ENCODE measurements at regions not wholly inside any gene's neighbourhood (a gene's known extent, or its start where the extent isn't known, plus 50 kb on each side); places are given as distances from the start of the nearest gene placed in this dataset.

DNA sequence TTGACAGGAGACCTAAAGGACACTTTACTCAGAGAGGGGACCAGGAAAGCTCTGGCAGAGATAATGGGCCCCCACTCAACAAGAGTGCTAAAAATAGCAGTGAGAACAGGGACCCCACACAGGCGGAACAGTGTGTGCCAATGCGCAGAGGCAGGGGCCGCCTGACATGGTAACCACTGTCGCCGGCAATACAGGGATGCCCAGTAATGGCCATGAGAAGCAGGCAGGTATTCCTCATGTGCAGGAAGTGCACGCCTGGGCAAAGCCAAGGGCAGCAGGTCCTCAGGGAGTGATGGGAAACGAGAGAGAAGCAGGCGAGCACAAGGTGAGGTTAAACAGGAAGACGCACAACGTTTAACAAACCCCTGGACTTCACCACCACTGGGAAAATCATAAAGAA is 757.1 kb downstream of the LIG4 start:
- Histone ChIP-seq H3K27ac (no peak overlapping the region), H3K4me3 (no peak overlapping the region), H3K36me3 (no peaks in the 10 kb centered on the region), H3K9me3 (peaks cover 0 to 14% (median 1%) of the 10 kb centered on the region in 12 donors), H3K4me1 (no peaks in the 10 kb centered on the region), H3K27me3 (no peaks in the 10 kb centered on the region)
- DNase-seq (no peak), ATAC-seq (no peak)
- TF ChIP-seq POLR2A (IDR thresholded peaks at IDR 0.05) (no peak), CTCF (IDR thresholded peaks at IDR 0.05) (no peak)
- WGBS, 4 donors = 64 to 76% (median 70%) methylated on average over 10 of the region's 10 CpGs
- intact Hi-C loops (cut with DNase I) = no loop called here

- no peak overlapping the region for H3K4me3 ChIP-seq
- H3K27me3 ChIP-seq = no peaks in the 10 kb centered on the region
- intact Hi-C loops (cut with DNase I) = no loop called here
- H3K27ac ChIP-seq = no peak overlapping the region
- no peak for TF ChIP-seq CTCF (IDR thresholded peaks at IDR 0.05)
- TF ChIP-seq POLR2A (IDR thresholded peaks at IDR 0.05) = no peak
- no peak for ATAC-seq
- H3K36me3 ChIP-seq = no peaks in the 10 kb centered on the region
- peaks cover 0 to 20% (median 1%) of the 10 kb centered on the region in 12 donors for H3K9me3 ChIP-seq
- no peak for DNase-seq
- 31 to 40% (median 34%) methylated on average over 2 of the region's 2 CpGs for WGBS, 4 donors
- no peaks in the 10 kb centered on the region for H3K4me1 ChIP-seq
Measured at GRCh38 chr13:107457686-107458085, 757.6 kb downstream of the LIG4 start.

DNA sequence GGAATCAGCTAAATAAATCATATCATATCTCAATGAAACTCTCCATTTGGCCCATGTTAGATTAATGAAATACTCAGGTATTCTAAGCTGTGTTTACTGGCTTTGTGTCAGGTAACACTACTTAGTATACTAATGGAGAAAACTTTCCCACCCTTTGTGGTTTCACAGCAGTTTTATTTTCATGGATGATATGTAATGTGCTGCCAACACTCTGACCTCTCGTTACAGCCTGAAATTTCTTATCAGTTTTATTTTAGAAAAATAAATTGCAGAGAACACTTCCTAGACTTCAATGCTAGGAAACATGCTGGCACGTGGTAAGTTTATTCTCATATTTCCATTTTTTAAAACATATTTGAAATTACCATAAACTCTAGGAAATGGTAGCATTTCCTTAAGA is 758.9 kb downstream of the LIG4 start:
- Histone ChIP-seq H3K4me3 (no peak overlapping the region), H3K9me3 (peaks cover 0 to 20% (median 1%) of the 10 kb centered on the region in 12 donors), H3K4me1 (peaks cover 0 to 5% (median 0%) of the 10 kb centered on the region in 12 donors), H3K27me3 (no peaks in the 10 kb centered on the region), H3K36me3 (no peaks in the 10 kb centered on the region), H3K27ac (no peak overlapping the region)
- intact Hi-C loops (cut with DNase I) = no loop called here
- no peak for DNase-seq
- ATAC-seq = no peak
- TF ChIP-seq POLR2A (IDR thresholded peaks at IDR 0.05) (no peak), CTCF (IDR thresholded peaks at IDR 0.05) (no peak)
- 44 to 55% (median 52%) methylated on average over 2 of the region's 2 CpGs for whole genome bisulfite sequencing, 4 donors

- DNase-seq = no peak
- Histone ChIP-seq H3K27ac (no peak overlapping the region), H3K4me1 (peaks cover 0 to 13% (median 0%) of the 10 kb centered on the region in 12 donors), H3K4me3 (no peak overlapping the region), H3K36me3 (no peaks in the 10 kb centered on the region), H3K9me3 (peaks cover 0 to 20% (median 1%) of the 10 kb centered on the region in 12 donors), H3K27me3 (no peaks in the 10 kb centered on the region)
- no peak for TF ChIP-seq CTCF (IDR thresholded peaks at IDR 0.05)
- no peak for TF ChIP-seq POLR2A (IDR thresholded peaks at IDR 0.05)
- WGBS, 4 donors = 93 to 100% (median 96%) methylated on average over 2 of the region's 2 CpGs
- intact Hi-C loops (cut with DNase I) = no loop called here
- ATAC-seq = no peak
Measured at GRCh38 chr13:107452833-107453232, 762.5 kb downstream of the LIG4 start.
